K562 (cell line): ENCODE measurements at regions not wholly inside any gene's neighbourhood (a gene's known extent, or its start where the extent isn't known, plus 50 kb on each side); places are given as distances from the start of the nearest gene placed in this dataset.

ENCODE experiments used
- ATAC-seq: fragments of 200-7000 bp; cut with Tn5 transposase; 3 replicates; pipeline ENCODE4 v1.9.1; 2020; ENCODE audit warnings: moderate library complexity
- BruUV-seq: library from RNA; stranded (reverse); fragments of 400-500 nt; replicated peaks from 2 replicates; lab custom pipeline; 2021; lab: Mats Ljungman, UMichigan
- CTCF ChIA-PET: fragments of 300-600 bp; formaldehyde crosslinking; extraction: SDS; loops from one replicate; lab custom pipeline; 2021; ENCODE audit warnings: low intra/inter-chr PET ratio; lab: Yijun Ruan, JAX
- POLR2A ChIA-PET: fragments of 300-600, 350-650 bp; sonication (Branson Sonifier 250); formaldehyde crosslinking; extraction: SDS; loops from one replicate; lab custom pipeline; 2021; ENCODE audit warnings: antibody characterized with exemption, inconsistent platforms; lab: Yijun Ruan, JAX
- DNase-seq, 4 experiments: peaks; one replicate each; pipeline versions ENCODE4 v3.0.0 to v3.0.0-alpha.2; 2011 to 2018; ENCODE audit warnings: low spot score in 3 of 4, mixed read lengths in 3 of 4; ENCODE audit errors: extremely low read depth in 1 of 4
- FAIRE-seq: peaks from 2 replicates; lab custom pipeline; 2011; peaks lifted over from hg19 to GRCh38; lab: Jason Lieb, UNC
- H2AFZ ChIP-seq: 2 replicates; pipeline ENCODE4 v1.6.0; 2011; ENCODE audit warnings: low read depth, low read length, control low read depth, inconsistent platforms
- H3K27ac ChIP-seq: fragments of 200-600 bp; 3 replicates; pipeline ENCODE4 v1.8.0; 2011; ENCODE audit warnings: low read depth, mild to moderate bottlenecking, control low read depth, inconsistent platforms, low read length, moderate library complexity, mixed read lengths; ENCODE audit errors: extremely low read depth
- H3K27me3 ChIP-seq, 2 experiments: fragments of 300-600 bp in 1 of 2; 2 replicates in 1 of 2; 3 replicates in 1 of 2; pipeline versions ENCODE4 v1.6.0 to v1.8.0; 2011; ENCODE audit warnings: inconsistent platforms in 2 of 2, low read length in 2 of 2, mild to moderate bottlenecking in 1 of 2, mixed read lengths in 1 of 2, moderate library complexity in 1 of 2; ENCODE audit not compliant: control insufficient read depth in 2 of 2, insufficient read depth in 2 of 2
- H3K36me3 ChIP-seq: fragments of 300-600 bp; 3 replicates; pipeline ENCODE4 v1.8.0; 2011; ENCODE audit warnings: mild to moderate bottlenecking, low read length, inconsistent platforms; ENCODE audit not compliant: control insufficient read depth, insufficient read depth
- H3K4me1 ChIP-seq, 2 experiments: fragments of 200-600 bp in 1 of 2; replicated peaks in 1 of 2; 2 replicates in 1 of 2; 3 replicates in 1 of 2; pipeline versions ENCODE4 v1.5.1 to v1.8.0; 2011; ENCODE audit warnings: inconsistent platforms in 2 of 2, low read length in 2 of 2, mild to moderate bottlenecking in 1 of 2, mixed read lengths in 1 of 2, moderate library complexity in 1 of 2; ENCODE audit not compliant: control insufficient read depth in 2 of 2, insufficient read depth in 2 of 2
- H3K4me2 ChIP-seq: 2 replicates; pipeline ENCODE4 v1.6.1; 2011; ENCODE audit warnings: low read length, control low read depth, inconsistent platforms, mixed read lengths; ENCODE audit not compliant: insufficient read depth
- H3K4me3 ChIP-seq: fragments of 200-600 bp; sonication (generic), shearing (Covaris generic); 2 replicates; pipeline ENCODE4 v1.5.1; 2016; ENCODE audit warnings: control low read depth, inconsistent platforms
- H3K79me2 ChIP-seq: fragments of 200-600 bp; 3 replicates; pipeline ENCODE4 v1.8.0; 2011; ENCODE audit warnings: low read length, inconsistent platforms; ENCODE audit not compliant: control insufficient read depth, insufficient read depth
- H3K9ac ChIP-seq, 2 experiments: 2 replicates each; pipeline versions ENCODE4 v1.6.0 to v1.6.1; 2011; ENCODE audit warnings: low read depth in 2 of 2, low read length in 2 of 2, control low read depth in 1 of 2, inconsistent platforms in 1 of 2, mild to moderate bottlenecking in 1 of 2, mixed read lengths in 1 of 2; ENCODE audit not compliant: insufficient read depth in 1 of 2
- H3K9me1 ChIP-seq: one replicate; pipeline ENCODE4 v1.6.0; 2011; ENCODE audit warnings: inconsistent platforms, mild to moderate bottlenecking, low read length, moderate library complexity; ENCODE audit not compliant: control insufficient read depth, insufficient read depth
- H3K9me3 ChIP-seq: replicated peaks from 2 replicates; pipeline ENCODE4 v1.5.1; 2011; ENCODE audit warnings: low read depth, low read length, inconsistent platforms; ENCODE audit not compliant: control insufficient read depth, insufficient read depth
- H4K20me1 ChIP-seq: replicated peaks from 2 replicates; pipeline ENCODE4 v1.6.1; 2011; ENCODE audit warnings: low read length, inconsistent platforms, mixed read lengths; ENCODE audit not compliant: control insufficient read depth, insufficient read depth
- HLTF ChIP-seq: fragments of 450-650 bp; IDR thresholded peaks from 2 replicates; pipeline ENCODE4 v1.6.1; 2016
- MCM2 ChIP-seq: fragments of 450-650 bp; IDR thresholded peaks from 2 replicates; pipeline ENCODE4 v1.6.1; 2017; ENCODE audit warnings: low read depth, mild to moderate bottlenecking
- NR2C1 ChIP-seq, 2 experiments: fragments of 450-650 bp; IDR thresholded peaks; 2 replicates each; pipeline ENCODE4 v1.6.1; 2017; ENCODE audit warnings: mild to moderate bottlenecking in 2 of 2, antibody characterized with exemption in 1 of 2, inconsistent platforms in 1 of 2, missing compliant biosample characterization in 1 of 2, missing genetic modification characterization in 1 of 2
- RNF2 ChIP-seq: sonication (generic); IDR thresholded peaks from 2 replicates; pipeline ENCODE4 v1.6.1; 2016
- WGBS: fragments of 100-300 bp; shearing (Covaris generic); methylation state at CpG from one replicate; pipeline ENCODE4 v1.1.6; 2016; ENCODE audit warnings: low coverage, mixed read lengths; ENCODE audit not compliant: insufficient coverage; ENCODE audit errors: missing lambda C conversion rate; 5-methylcytosine and 5-hydroxymethylcytosine counted together
- in situ Hi-C: fragments of 300-500 bp; cut with MboI; formaldehyde crosslinking; loops from 4 replicates; pipeline ENCODE4 v1.15.0; 2018; ENCODE audit warnings: inconsistent platforms, mixed read lengths
- intact Hi-C: fragments of 100-400 bp; cut with micrococcal nuclease; formaldehyde crosslinking; loops from 2 replicates; pipeline ENCODE4 v1.14.2; 2022

DNA sequence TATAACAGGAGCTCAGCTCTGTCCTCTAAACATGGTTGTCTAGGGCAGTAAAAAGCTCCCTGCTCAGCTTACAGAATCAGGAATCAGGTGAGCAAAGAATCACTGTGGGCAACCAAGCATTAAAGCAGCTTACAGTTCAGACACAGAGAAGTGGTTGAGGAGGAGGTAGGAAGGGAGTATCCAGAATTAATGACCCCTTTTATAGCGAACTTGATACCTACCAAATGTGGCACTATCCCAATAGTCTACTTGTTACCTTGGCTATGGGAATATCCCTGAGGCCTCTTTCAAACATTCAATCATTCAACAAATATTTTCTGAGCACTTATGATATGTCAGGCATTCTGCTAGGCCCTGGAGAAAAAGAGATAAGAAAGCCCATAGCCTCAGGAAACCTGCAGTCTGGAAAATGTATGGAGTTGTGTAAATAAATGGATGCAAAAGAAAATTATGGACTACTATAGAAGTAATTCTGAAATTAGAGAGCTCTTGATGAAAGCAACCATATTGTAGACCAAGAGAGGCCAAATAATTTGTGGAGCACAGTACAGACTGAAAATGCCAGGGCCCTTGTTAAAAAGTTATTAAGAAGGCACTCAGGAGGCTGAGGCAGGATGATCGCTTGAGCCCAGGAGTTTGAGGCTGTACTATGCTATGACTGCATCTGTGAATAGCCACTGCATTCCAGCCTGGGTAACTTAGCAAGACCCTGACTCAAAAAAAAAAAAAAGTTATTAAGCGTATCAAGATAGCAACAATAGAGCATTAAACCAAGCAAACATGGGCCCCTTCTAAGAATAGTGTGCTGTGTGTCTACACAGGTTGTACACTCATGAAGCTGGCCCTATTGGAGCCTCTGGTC is 134.0 kb upstream of the CPSF6 start:
- 0% methylated on average over 3 of the region's 3 CpGs for WGBS
- ATAC-seq, result no peak
- H3K4me2 ChIP-seq, result no peak overlapping the region
- no peaks in the 10 kb centered on the region for H3K9me3 ChIP-seq
- H3K4me3 ChIP-seq, result no peak overlapping the region
- H3K4me1 ChIP-seq, result no peaks in the 10 kb centered on the region
- intact Hi-C loops, result no loop called here
- H3K9me1 ChIP-seq, result no peaks in the 10 kb centered on the region
- ChIA-PET CTCF (no interaction called here), POLR2A (interaction anchor here (0.9 to 1.1 kb wide), 3 partner anchors 14 to 69 kb away, joined by 3 to 4 read pairs (median 3); no protein-coding TSS in a partner anchor)
- H3K9ac ChIP-seq, result no peak overlapping the region
- H2AFZ ChIP-seq, result no peak overlapping the region
- H4K20me1 ChIP-seq, result no peaks in the 10 kb centered on the region
- H3K27me3 ChIP-seq, result peaks cover 5 to 8% of the 10 kb centered on the region in 2 experiments; a peak in 4 of 5 replicates
- in situ Hi-C loops, result no loop called here
- BruUV-seq, result no TSS peak
- H3K36me3 ChIP-seq, result no peaks in the 10 kb centered on the region
- TF ChIP-seq MCM2, result no peak
- TF ChIP-seq RNF2, result no peak
- TF ChIP-seq HLTF, result no peak
- TF ChIP-seq NR2C1 (IDR thresholded peaks at IDR 0.05), result no peak
- TF ChIP-seq NR2C1 (tag; IDR thresholded peaks at IDR 0.05), result no peak
- TF ChIP-seq, all 486 proteins: peak for 0
- no peak for DNase-seq
- FAIRE-seq, result no peak
- Histone ChIP-seq H3K27ac (no peak overlapping the region), H3K79me2 (no peaks in the 10 kb centered on the region)
